SU-DHL-6 (cell line): ENCODE measurements at regions not wholly inside any gene's neighbourhood (a gene's known extent, or its start where the extent isn't known, plus 50 kb on each side); places are given as distances from the start of the nearest gene placed in this dataset.

Experiments used
- H2AFZ ChIP-seq: fragments of 200-600 bp; sonication (generic); 2 replicates; pipeline ENCODE4 v1.6.1; 2014; ENCODE audit warnings: low read depth, mild to moderate bottlenecking, moderate library complexity, mixed read lengths, antibody characterized with exemption, low read length; ENCODE audit not compliant: severe bottlenecking
- H3F3A ChIP-seq: fragments of 200-600 bp; shearing (Covaris generic); 2 replicates; pipeline ENCODE4 v1.6.0; 2016; ENCODE audit warnings: antibody characterized with exemption, mild to moderate bottlenecking; ENCODE audit not compliant: insufficient read depth
- H3K27ac ChIP-seq: fragments of 200-600 bp; sonication (generic); 2 replicates; pipeline ENCODE4 v1.5.1; 2016; ENCODE audit warnings: low read depth, mild to moderate bottlenecking, low read length, moderate library complexity, mixed read lengths
- H3K27me3 ChIP-seq: fragments of 200-600 bp; sonication (generic), shearing (Covaris generic); 2 replicates; pipeline ENCODE4 v1.6.0; 2014; ENCODE audit warnings: mild to moderate bottlenecking, low read length
- H3K36me3 ChIP-seq: fragments of 200-600 bp; sonication (generic); 2 replicates; pipeline ENCODE4 v1.6.1; 2014; ENCODE audit warnings: mild to moderate bottlenecking, low read length, mixed read lengths
- H3K4me2 ChIP-seq: fragments of 300-600, 200-600 bp; shearing (Covaris generic), sonication (generic); 2 replicates; pipeline ENCODE4 v1.6.0; 2014; ENCODE audit warnings: low read length, low read depth, mild to moderate bottlenecking; ENCODE audit not compliant: poor library complexity, severe bottlenecking
- H3K4me3 ChIP-seq: fragments of 200-600 bp; sonication (generic); 2 replicates; pipeline ENCODE4 v1.5.1; 2014; ENCODE audit warnings: antibody characterized with exemption, low read length, mild to moderate bottlenecking, mixed read lengths; ENCODE audit not compliant: insufficient read depth, poor library complexity, severe bottlenecking
- H3K79me2 ChIP-seq: fragments of 200-600 bp; sonication (generic); 2 replicates; pipeline ENCODE4 v1.6.1; 2014; ENCODE audit warnings: mild to moderate bottlenecking, low read length, moderate library complexity; ENCODE audit not compliant: insufficient read depth
- H3K9ac ChIP-seq: fragments of 200-600 bp; sonication (generic); 2 replicates; pipeline ENCODE4 v1.7.0; 2014; ENCODE audit warnings: mild to moderate bottlenecking, low read length
- H3K9me2 ChIP-seq: fragments of 200-600 bp; sonication (generic); replicated peaks from 2 replicates; pipeline ENCODE4 v1.6.1; 2014; ENCODE audit warnings: low read length; ENCODE audit not compliant: insufficient read depth
- H3K9me3 ChIP-seq: fragments of 200-600 bp; sonication (generic); 2 replicates; pipeline ENCODE4 v1.6.1; 2014; ENCODE audit warnings: low read length, mixed read lengths; ENCODE audit not compliant: insufficient read depth
- H4K20me1 ChIP-seq: fragments of 200-600 bp; sonication (generic); 2 replicates; pipeline ENCODE4 v1.6.1; 2014; ENCODE audit warnings: low read depth, mild to moderate bottlenecking, antibody characterized with exemption, low read length, moderate library complexity, mixed read lengths
- CTCF ChIP-seq: fragments of 200-600 bp; sonication (generic); IDR thresholded peaks from one replicate; pipeline ENCODE4 v1.5.1; 2017; ENCODE audit warnings: antibody characterized with exemption, mild to moderate bottlenecking, low read length, moderate library complexity; ENCODE audit not compliant: insufficient read depth, poor library complexity, severe bottlenecking
- EZH2phosphoT487 ChIP-seq: fragments of 200-600 bp; sonication (generic), shearing (Covaris generic); conservative IDR thresholded peaks from 2 replicates; pipeline ENCODE4 v1.6.1; 2018; ENCODE audit warnings: mild to moderate bottlenecking, antibody characterized with exemption, low read length, moderate library complexity, mixed read lengths

DNA sequence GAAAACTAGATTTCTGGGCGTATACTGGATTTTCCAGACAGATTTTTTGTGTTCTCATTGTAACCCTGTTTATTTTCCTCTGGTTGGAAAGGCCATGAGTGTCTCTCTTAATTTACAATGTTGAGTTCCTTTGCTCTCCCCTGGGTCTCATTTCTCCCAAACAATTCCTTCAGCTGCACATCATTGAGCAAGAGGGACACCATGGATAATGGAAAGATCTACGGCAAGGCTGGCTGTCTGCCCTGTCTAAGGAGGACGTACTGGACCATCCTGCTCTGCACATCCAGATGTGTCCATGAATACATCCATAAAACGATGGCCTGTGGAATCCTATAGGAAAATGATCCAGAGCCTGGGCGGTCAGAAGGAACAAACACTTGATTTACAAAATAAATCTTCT is 258.1 kb upstream of the MCTP2 start:
- Histone ChIP-seq H4K20me1 (no peaks in the 10 kb centered on the region), H3K9me2 (no peaks in the 10 kb centered on the region), H3K9me3 (no peaks in the 10 kb centered on the region), H3K27me3 (no peaks in the 10 kb centered on the region), H3K9ac (no peak overlapping the region), H3K36me3 (no peaks in the 10 kb centered on the region), H3K27ac (no peak overlapping the region), H3K4me2 (no peak overlapping the region), H2AFZ (no peak overlapping the region), H3K4me3 (no peak overlapping the region), H3F3A (no peaks in the 10 kb centered on the region), H3K79me2 (no peaks in the 10 kb centered on the region)
- TF ChIP-seq CTCF (no peak), EZH2phosphoT487 (no peak)

- H3K36me3 ChIP-seq, result no peaks in the 10 kb centered on the region
- no peaks in the 10 kb centered on the region for H3K27me3 ChIP-seq
- no peak overlapping the region for H3K9ac ChIP-seq
- H3F3A ChIP-seq, result no peaks in the 10 kb centered on the region
- no peak overlapping the region for H2AFZ ChIP-seq
- H4K20me1 ChIP-seq, result no peaks in the 10 kb centered on the region
- H3K9me2 ChIP-seq, result no peaks in the 10 kb centered on the region
- TF ChIP-seq EZH2phosphoT487 (no peak), CTCF (no peak)
- no peaks in the 10 kb centered on the region for H3K79me2 ChIP-seq
- no peak overlapping the region for H3K4me2 ChIP-seq
- no peaks in the 10 kb centered on the region for H3K9me3 ChIP-seq
- H3K4me3 ChIP-seq, result no peak overlapping the region
- no peak overlapping the region for H3K27ac ChIP-seq
Observed at GRCh38 chr15:93968773-93969172, 262.6 kb upstream of the MCTP2 start.

- no peak for TF ChIP-seq EZH2phosphoT487
- TF ChIP-seq CTCF, result no peak
- H3K4me2 ChIP-seq, result no peak overlapping the region
- H3K79me2 ChIP-seq, result no peaks in the 10 kb centered on the region
- H3K9me3 ChIP-seq, result no peaks in the 10 kb centered on the region
- no peak overlapping the region for H3K9ac ChIP-seq
- no peaks in the 10 kb centered on the region for H3F3A ChIP-seq
- no peak overlapping the region for H3K27ac ChIP-seq
- no peaks in the 10 kb centered on the region for H4K20me1 ChIP-seq
- no peaks in the 10 kb centered on the region for H3K9me2 ChIP-seq
- H2AFZ ChIP-seq, result no peak overlapping the region
- H3K27me3 ChIP-seq, result no peaks in the 10 kb centered on the region
- no peaks in the 10 kb centered on the region for H3K36me3 ChIP-seq
- H3K4me3 ChIP-seq, result no peak overlapping the region
Observed at GRCh38 chr15:93965304-93965908, 266.0 kb upstream of the MCTP2 start.
